Nephron (organoid): ENCODE measurements at regions not wholly inside any gene's neighbourhood (a gene's known extent, or its start where the extent isn't known, plus 50 kb on each side); places are given as distances from the start of the nearest gene placed in this dataset.

Source experiments
- H3K27ac Mint-ChIP-seq, 3 experiments: 2 replicates each; pipeline ENCODE4 v1.8.0; 2020; ENCODE audit warnings: mixed read lengths in 3 of 3, mild to moderate bottlenecking in 2 of 3, moderate library complexity in 1 of 3
- H3K27me3 Mint-ChIP-seq: 2 replicates; pipeline ENCODE4 v1.8.0; 2021; ENCODE audit warnings: low read depth, mild to moderate bottlenecking, moderate library complexity, mixed read lengths
- H3K36me3 Mint-ChIP-seq: 2 replicates; pipeline ENCODE4 v1.8.0; 2020; ENCODE audit warnings: low read depth, mixed read lengths
- H3K4me1 Mint-ChIP-seq: 2 replicates; pipeline ENCODE4 v1.8.0; 2020; ENCODE audit warnings: mixed read lengths
- H3K4me3 Mint-ChIP-seq, 3 experiments: 2 replicates each; pipeline ENCODE4 v1.8.0; 2020; ENCODE audit warnings: mild to moderate bottlenecking in 3 of 3, mixed read lengths in 3 of 3, moderate library complexity in 2 of 3
- H3K9me3 Mint-ChIP-seq: 2 replicates; pipeline ENCODE4 v1.8.0; 2020; ENCODE audit warnings: mixed read lengths
- CTCF ChIP-seq, 3 experiments: fragments of 200-600 bp; sonication (generic); IDR thresholded peaks; one replicate each; pipeline ENCODE4 v1.5.0; 2021; ENCODE audit warnings: antibody characterized with exemption in 3 of 3; ENCODE audit not compliant: unreplicated experiment in 3 of 3

- no peak overlapping the region for H3K27ac Mint-ChIP-seq
- H3K27me3 Mint-ChIP-seq = no peaks in the 10 kb centered on the region
- H3K4me3 Mint-ChIP-seq = no peak overlapping the region
- no peaks in the 10 kb centered on the region for H3K36me3 Mint-ChIP-seq
- no peaks in the 10 kb centered on the region for H3K9me3 Mint-ChIP-seq
- TF ChIP-seq CTCF (IDR thresholded peaks at IDR 0.05; ENCODE audit: unreplicated experiment in 3 of 3) = no peak
- no peaks in the 10 kb centered on the region for H3K4me1 Mint-ChIP-seq
These were observed 127.4 kb upstream of the TRIM2 start for GRCh38 chr4:153076861-153077260.

GRCh38 chr4:153079857-153080391 is 124.3 kb upstream of the TRIM2 start:
- H3K9me3 Mint-ChIP-seq = no peaks in the 10 kb centered on the region
- no peaks in the 10 kb centered on the region for H3K27me3 Mint-ChIP-seq
- peaks cover 8% of the 10 kb centered on the region for H3K4me1 Mint-ChIP-seq
- H3K27ac Mint-ChIP-seq = no peak overlapping the region
- no peaks in the 10 kb centered on the region for H3K36me3 Mint-ChIP-seq
- no peak for TF ChIP-seq CTCF (IDR thresholded peaks at IDR 0.05; ENCODE audit: unreplicated experiment in 3 of 3)
- H3K4me3 Mint-ChIP-seq = no peak overlapping the region

- Mint-ChIP-seq H3K4me3 (no peak overlapping the region), H3K27me3 (no peaks in the 10 kb centered on the region), H3K27ac (no peak overlapping the region), H3K4me1 (peaks cover 13% of the 10 kb centered on the region), H3K9me3 (no peaks in the 10 kb centered on the region), H3K36me3 (no peaks in the 10 kb centered on the region)
- TF ChIP-seq CTCF (IDR thresholded peaks at IDR 0.05; ENCODE audit: unreplicated experiment in 3 of 3) = no peak
These were observed 123.2 kb upstream of the TRIM2 start for GRCh38 chr4:153081006-153081580.

- Mint-ChIP-seq H3K4me3 (no peak overlapping the region), H3K27ac (no peak overlapping the region), H3K4me1 (peaks cover 13% of the 10 kb centered on the region), H3K27me3 (no peaks in the 10 kb centered on the region), H3K36me3 (no peaks in the 10 kb centered on the region), H3K9me3 (no peaks in the 10 kb centered on the region)
- no peak for TF ChIP-seq CTCF (IDR thresholded peaks at IDR 0.05; ENCODE audit: unreplicated experiment in 3 of 3)
These were observed 122.5 kb upstream of the TRIM2 start for GRCh38 chr4:153081693-153082092.

GRCh38 chr4:153082322-153083301 is 121.6 kb upstream of the TRIM2 start:
- peaks cover 13% of the 10 kb centered on the region for H3K4me1 Mint-ChIP-seq
- no peaks in the 10 kb centered on the region for H3K27me3 Mint-ChIP-seq
- no peak for TF ChIP-seq CTCF (IDR thresholded peaks at IDR 0.05; ENCODE audit: unreplicated experiment in 3 of 3)
- H3K27ac Mint-ChIP-seq = peak overlapping the region; percentile 8 to 82 (median 74)
- no peak overlapping the region for H3K4me3 Mint-ChIP-seq
- H3K9me3 Mint-ChIP-seq = no peaks in the 10 kb centered on the region
- no peaks in the 10 kb centered on the region for H3K36me3 Mint-ChIP-seq
